Prostate gland (tissue), 2 donors: ENCODE measurements at regions not wholly inside any gene's neighbourhood (a gene's known extent, or its start where the extent isn't known, plus 50 kb on each side); places are given as distances from the start of the nearest gene placed in this dataset.
"Not testable (repeated sequence)": the region's sequence is repeated elsewhere in the genome, so short reads cannot be mapped to it uniquely, and the experiment has no call there.

ENCODE experiments used
- POLR2A ChIP-seq: fragments of 450-650 bp; IDR thresholded peaks from one replicate; pipeline ENCODE4 v1.6.1; 2016; ENCODE audit warnings: antibody characterized with exemption, mild to moderate bottlenecking
- POLR2AphosphoS5 ChIP-seq: sonication (generic); formaldehyde crosslinking; IDR thresholded peaks from one replicate; pipeline ENCODE4 v1.6.1; 2017; ENCODE audit warnings: antibody characterized with exemption
- TF ChIP-seq, protein P1 (sequence below), 4 experiments: fragments of 200-600 bp in 2 of 4; fragments of 450-650 bp in 2 of 4; sonication (generic) in 2 of 4; IDR thresholded peaks; 1 replicate in 3 of 4; 2 replicates in 1 of 4; pipeline ENCODE4 v1.5.1; 2016 to 2019; ENCODE audit warnings: antibody characterized with exemption in 4 of 4, mild to moderate bottlenecking in 2 of 4, moderate library complexity in 2 of 4

- not testable (repeated sequence) for TF ChIP-seq POLR2A, POLR2AphosphoS5
- TF ChIP-seq, protein P1, sequence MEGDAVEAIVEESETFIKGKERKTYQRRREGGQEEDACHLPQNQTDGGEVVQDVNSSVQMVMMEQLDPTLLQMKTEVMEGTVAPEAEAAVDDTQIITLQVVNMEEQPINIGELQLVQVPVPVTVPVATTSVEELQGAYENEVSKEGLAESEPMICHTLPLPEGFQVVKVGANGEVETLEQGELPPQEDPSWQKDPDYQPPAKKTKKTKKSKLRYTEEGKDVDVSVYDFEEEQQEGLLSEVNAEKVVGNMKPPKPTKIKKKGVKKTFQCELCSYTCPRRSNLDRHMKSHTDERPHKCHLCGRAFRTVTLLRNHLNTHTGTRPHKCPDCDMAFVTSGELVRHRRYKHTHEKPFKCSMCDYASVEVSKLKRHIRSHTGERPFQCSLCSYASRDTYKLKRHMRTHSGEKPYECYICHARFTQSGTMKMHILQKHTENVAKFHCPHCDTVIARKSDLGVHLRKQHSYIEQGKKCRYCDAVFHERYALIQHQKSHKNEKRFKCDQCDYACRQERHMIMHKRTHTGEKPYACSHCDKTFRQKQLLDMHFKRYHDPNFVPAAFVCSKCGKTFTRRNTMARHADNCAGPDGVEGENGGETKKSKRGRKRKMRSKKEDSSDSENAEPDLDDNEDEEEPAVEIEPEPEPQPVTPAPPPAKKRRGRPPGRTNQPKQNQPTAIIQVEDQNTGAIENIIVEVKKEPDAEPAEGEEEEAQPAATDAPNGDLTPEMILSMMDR (IDR thresholded peaks at IDR 0.05) = not testable (repeated sequence)
Measured at GRCh38 chr4:49129870-49130269, 143.8 kb downstream of the CWH43 start.
